HL-60 (cell line): ENCODE measurements at regions not wholly inside any gene's neighbourhood (a gene's known extent, or its start where the extent isn't known, plus 50 kb on each side); places are given as distances from the start of the nearest gene placed in this dataset.

Experiments
- DNase-seq, 2 experiments: peaks; one replicate each; pipeline ENCODE4 v3.0.0-alpha.2; 2010 to 2020; ENCODE audit warnings: low read depth in 1 of 2, low spot score in 1 of 2
- H3K27ac ChIP-seq: fragments of 250-450 bp; sonication (Bioruptor Pico); replicated peaks from 2 replicates; pipeline ENCODE4 v1.5.1; 2020; ENCODE audit warnings: mild to moderate bottlenecking, moderate library complexity
- H3K27me3 ChIP-seq: fragments of 250-450 bp; sonication (Bioruptor Pico); 2 replicates; pipeline ENCODE4 v1.5.1; 2021; ENCODE audit warnings: mild to moderate bottlenecking, moderate library complexity; ENCODE audit not compliant: insufficient read depth, poor library complexity, severe bottlenecking
- H3K4me3 ChIP-seq: replicated peaks from 2 replicates; pipeline ENCODE4 v1.5.1; 2011; ENCODE audit warnings: mild to moderate bottlenecking, control low read depth, low read length; ENCODE audit not compliant: insufficient read depth
- CTCF ChIP-seq: IDR thresholded peaks from one replicate; pipeline ENCODE4 v1.5.1; 2011; ENCODE audit warnings: low read length, control low read depth, inconsistent platforms; ENCODE audit not compliant: insufficient read depth
- GABPA ChIP-seq: IDR thresholded peaks from 2 replicates; pipeline ENCODE4 v1.6.1; 2012; ENCODE audit warnings: low read depth
- POLR2AphosphoS5 ChIP-seq: IDR thresholded peaks from 2 replicates; pipeline ENCODE4 v1.6.1; 2012; ENCODE audit warnings: low read depth
- REST ChIP-seq: IDR thresholded peaks from 2 replicates; pipeline ENCODE4 v1.6.1; 2012; ENCODE audit warnings: low read depth; ENCODE audit not compliant: insufficient replicate concordance
- SPI1 ChIP-seq: IDR thresholded peaks from 2 replicates; pipeline ENCODE4 v1.6.1; 2012; ENCODE audit warnings: low read depth, mild to moderate bottlenecking, borderline replicate concordance

GRCh38 chr7:67604461-67605386 is 608.1 kb downstream of the TYW1 start:
- H3K4me3 ChIP-seq, result no peak overlapping the region
- no peak overlapping the region for H3K27ac ChIP-seq
- TF ChIP-seq REST, result no peak
- H3K27me3 ChIP-seq, result no peaks in the 10 kb centered on the region
- no peak for DNase-seq

- TF ChIP-seq CTCF (no peak), GABPA (no peak), SPI1 (no peak), POLR2AphosphoS5 (no peak), REST (no peak)
- DNase-seq, result no peak
- Histone ChIP-seq H3K27ac (no peak overlapping the region), H3K27me3 (no peaks in the 10 kb centered on the region), H3K4me3 (no peak overlapping the region)
Measured at GRCh38 chr7:67608806-67609205, 612.2 kb downstream of the TYW1 start.

GRCh38 chr7:67610897-67611296 is 614.3 kb downstream of the TYW1 start:
- no peak overlapping the region for H3K27ac ChIP-seq
- no peak overlapping the region for H3K4me3 ChIP-seq
- DNase-seq, result no peak
- no peaks in the 10 kb centered on the region for H3K27me3 ChIP-seq
- TF ChIP-seq CTCF, result no peak
- TF ChIP-seq SPI1, result no peak
- no peak for TF ChIP-seq REST
- TF ChIP-seq GABPA, result no peak
- no peak for TF ChIP-seq POLR2AphosphoS5
